HUES6 (cell line): ENCODE measurements at regions not wholly inside any gene's neighbourhood (a gene's known extent, or its start where the extent isn't known, plus 50 kb on each side); places are given as distances from the start of the nearest gene placed in this dataset.
"Not testable (repeated sequence)": the region's sequence is repeated elsewhere in the genome, so short reads cannot be mapped to it uniquely, and the experiment has no call there.

Experiments used
- H3K27ac ChIP-seq: 2 replicates; pipeline ENCODE4 v1.7.0; 2013; ENCODE audit warnings: low read depth, mild to moderate bottlenecking, low read length, inconsistent platforms
- H3K27me3 ChIP-seq: 2 replicates; pipeline ENCODE4 v1.6.1; 2013; ENCODE audit warnings: low read length; ENCODE audit not compliant: control insufficient read depth, insufficient read depth
- H3K36me3 ChIP-seq: 2 replicates; pipeline ENCODE4 v1.6.1; 2013; ENCODE audit warnings: low read length; ENCODE audit not compliant: control insufficient read depth, insufficient read depth
- H3K4me1 ChIP-seq: 2 replicates; pipeline ENCODE4 v1.6.1; 2013; ENCODE audit warnings: low read length; ENCODE audit not compliant: control insufficient read depth, insufficient read depth
- H3K4me3 ChIP-seq: 2 replicates; pipeline ENCODE4 v1.5.1; 2013; ENCODE audit warnings: low read depth, low read length
- H3K9ac ChIP-seq: one replicate; pipeline ENCODE4 v1.6.1; 2013; ENCODE audit warnings: mild to moderate bottlenecking, low read length
- H3K9me3 ChIP-seq: 2 replicates; pipeline ENCODE4 v1.6.1; 2013; ENCODE audit warnings: low read depth, low read length; ENCODE audit not compliant: control insufficient read depth, insufficient read depth

DNA sequence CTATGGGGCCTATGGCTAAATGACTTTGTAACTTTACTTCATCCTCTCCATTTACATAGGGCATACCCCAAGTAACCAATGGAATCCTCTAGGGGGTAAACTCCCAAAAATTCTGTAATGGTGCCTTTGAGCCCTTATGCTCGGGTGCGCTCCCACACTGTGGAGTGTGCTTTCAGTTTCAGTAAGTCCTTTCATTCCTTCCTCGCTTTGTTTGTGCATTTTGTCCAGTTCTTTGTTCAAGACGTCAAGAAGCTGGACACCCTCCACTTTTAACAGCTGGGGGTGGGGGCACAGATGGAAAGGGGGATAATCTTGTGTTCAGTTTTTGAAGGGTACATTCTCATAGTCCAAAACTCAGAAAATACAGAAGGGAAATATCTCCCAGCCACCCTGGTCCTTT, 84.4 kb upstream of the C2CD4B start:
- H3K9me3 ChIP-seq, result no peaks in the 10 kb centered on the region
- H3K4me1 ChIP-seq, result no peaks in the 10 kb centered on the region
- H3K27ac ChIP-seq, result no peak overlapping the region
- no peaks in the 10 kb centered on the region for H3K36me3 ChIP-seq
- H3K9ac ChIP-seq, result no peak overlapping the region
- H3K4me3 ChIP-seq, result no peak overlapping the region
- no peaks in the 10 kb centered on the region; the same call in 1 of the 2 replicates for H3K27me3 ChIP-seq

GRCh38 chr15:62250186-62250585, 85.1 kb upstream of the C2CD4B start:
- no peak overlapping the region for H3K4me3 ChIP-seq
- no peak overlapping the region for H3K27ac ChIP-seq
- no peaks in the 10 kb centered on the region for H3K9me3 ChIP-seq
- no peaks in the 10 kb centered on the region; the same call in 1 of the 2 replicates for H3K27me3 ChIP-seq
- H3K36me3 ChIP-seq, result no peaks in the 10 kb centered on the region
- no peaks in the 10 kb centered on the region for H3K4me1 ChIP-seq
- H3K9ac ChIP-seq, result no peak overlapping the region

DNA sequence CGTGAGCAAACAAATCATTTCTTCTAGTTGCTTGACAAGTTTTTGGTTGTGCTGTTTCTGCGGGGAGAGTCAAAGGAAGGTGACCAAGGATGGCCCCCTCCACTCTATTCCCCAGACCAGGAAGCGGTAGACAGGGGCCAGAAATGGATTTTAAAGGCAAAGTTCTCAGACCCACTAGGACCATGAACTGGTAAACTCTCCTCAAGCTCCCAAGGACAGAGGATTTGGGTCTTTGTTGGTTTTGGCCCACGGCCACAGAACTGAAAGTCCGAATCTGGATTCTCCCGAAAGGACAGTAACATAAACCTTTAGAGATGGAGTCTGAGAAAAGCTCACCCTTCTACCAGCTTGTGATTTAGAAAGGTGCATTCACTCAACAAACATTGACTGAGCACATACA, 85.9 kb upstream of the C2CD4B start:
- Histone ChIP-seq H3K36me3 (no peaks in the 10 kb centered on the region), H3K27me3 (no peaks in the 10 kb centered on the region; the same call in 1 of the 2 replicates), H3K4me1 (no peaks in the 10 kb centered on the region), H3K27ac (no peak overlapping the region), H3K9ac (no peak overlapping the region), H3K4me3 (no peak overlapping the region), H3K9me3 (0 out of 2 replicates have a peak, but pooled peaks cover 4% of the 10 kb centered on the region)

- Histone ChIP-seq H3K4me1 (no peaks in the 10 kb centered on the region), H3K4me3 (no peak overlapping the region), H3K27me3 (no peaks in the 10 kb centered on the region), H3K27ac (no peak overlapping the region), H3K9ac (no peak overlapping the region), H3K36me3 (no peaks in the 10 kb centered on the region), H3K9me3 (peaks cover 17% of the 10 kb centered on the region; the same call in 1 of the 2 replicates)
Measured at GRCh38 chr15:62253294-62253693, 88.2 kb upstream of the C2CD4B start.

DNA sequence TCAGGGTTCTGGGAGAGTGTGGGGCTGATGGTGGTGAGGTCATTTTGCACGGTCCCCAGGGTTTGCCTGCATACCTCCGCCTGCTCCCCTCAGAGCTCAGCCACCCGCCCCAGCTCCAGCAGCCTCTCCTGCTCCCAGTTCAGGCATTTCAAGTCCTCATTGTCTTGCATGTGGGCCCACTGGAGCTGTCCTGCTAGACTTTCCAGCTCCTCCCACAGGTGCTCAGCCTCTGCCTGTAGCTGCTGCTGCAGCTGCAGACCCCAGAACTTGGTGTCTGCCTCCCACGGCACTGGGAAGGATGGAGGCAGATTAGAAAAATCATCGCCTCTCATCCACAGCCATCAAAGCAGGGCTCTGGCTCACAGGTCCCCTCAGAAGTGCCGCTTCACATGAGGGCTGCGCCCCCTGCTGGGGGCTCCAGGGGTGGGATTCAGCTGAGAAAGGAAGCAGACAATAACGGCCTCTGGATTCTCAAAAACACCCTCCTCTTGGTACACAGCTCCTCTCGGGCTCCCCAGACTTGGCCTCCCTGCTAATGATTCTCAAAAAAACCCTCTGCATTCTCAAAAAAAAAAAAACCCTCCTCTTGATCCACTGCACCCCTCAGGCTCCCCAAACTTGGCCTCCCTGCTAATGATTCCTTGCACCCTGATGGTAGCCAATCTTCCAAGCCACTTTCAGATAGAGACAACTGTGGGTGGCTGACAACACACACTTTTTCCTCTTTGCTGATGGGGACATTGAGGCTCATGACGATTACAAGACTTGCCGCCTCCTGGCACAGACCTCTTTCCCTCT, 89.3 kb upstream of the C2CD4B start:
- H3K9me3 ChIP-seq, result peaks cover 22% of the 10 kb centered on the region
- H3K36me3 ChIP-seq, result no peaks in the 10 kb centered on the region
- H3K4me3 ChIP-seq, result no peak overlapping the region
- no peaks in the 10 kb centered on the region for H3K4me1 ChIP-seq
- no peak overlapping the region for H3K27ac ChIP-seq
- H3K27me3 ChIP-seq, result no peaks in the 10 kb centered on the region
- no peak overlapping the region for H3K9ac ChIP-seq

GRCh38 chr15:62256430-62256829, 91.3 kb upstream of the C2CD4B start:
- not testable (repeated sequence) for H3K9ac ChIP-seq, H3K27ac ChIP-seq, H3K4me1 ChIP-seq, H3K36me3 ChIP-seq, H3K4me3 ChIP-seq, H3K27me3 ChIP-seq
- peaks cover 42% of the 10 kb centered on the region for H3K9me3 ChIP-seq

DNA sequence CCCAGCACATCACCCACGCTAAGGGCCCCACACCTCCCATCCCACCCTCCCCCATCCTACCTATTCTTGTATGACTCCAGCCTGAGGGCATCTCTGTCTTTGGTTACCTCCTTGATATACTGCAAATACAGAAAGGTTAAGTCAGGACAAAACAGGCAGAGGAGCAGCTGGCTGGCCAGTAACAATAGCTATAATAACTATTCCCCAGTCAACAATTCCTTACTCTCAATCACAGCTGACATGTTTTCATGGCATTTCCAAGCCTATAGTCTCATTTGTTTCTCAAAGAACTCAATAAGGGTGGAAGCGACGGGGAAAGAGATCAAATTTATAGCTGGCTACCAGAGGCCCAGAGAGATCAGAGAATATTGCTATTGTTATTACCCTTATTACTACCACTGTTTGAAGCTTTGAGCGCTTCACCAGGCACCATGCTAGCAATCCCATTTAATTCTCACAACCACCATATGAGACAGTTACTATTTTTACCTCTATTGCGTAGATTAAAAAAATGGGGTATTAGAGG, 93.0 kb upstream of the C2CD4B start:
- H3K27ac ChIP-seq, result no peak overlapping the region
- H3K9ac ChIP-seq, result no peak overlapping the region
- no peaks in the 10 kb centered on the region for H3K27me3 ChIP-seq
- H3K4me1 ChIP-seq, result no peaks in the 10 kb centered on the region
- H3K4me3 ChIP-seq, result no peak overlapping the region
- H3K36me3 ChIP-seq, result no peaks in the 10 kb centered on the region
- peaks cover 58% of the 10 kb centered on the region for H3K9me3 ChIP-seq

DNA sequence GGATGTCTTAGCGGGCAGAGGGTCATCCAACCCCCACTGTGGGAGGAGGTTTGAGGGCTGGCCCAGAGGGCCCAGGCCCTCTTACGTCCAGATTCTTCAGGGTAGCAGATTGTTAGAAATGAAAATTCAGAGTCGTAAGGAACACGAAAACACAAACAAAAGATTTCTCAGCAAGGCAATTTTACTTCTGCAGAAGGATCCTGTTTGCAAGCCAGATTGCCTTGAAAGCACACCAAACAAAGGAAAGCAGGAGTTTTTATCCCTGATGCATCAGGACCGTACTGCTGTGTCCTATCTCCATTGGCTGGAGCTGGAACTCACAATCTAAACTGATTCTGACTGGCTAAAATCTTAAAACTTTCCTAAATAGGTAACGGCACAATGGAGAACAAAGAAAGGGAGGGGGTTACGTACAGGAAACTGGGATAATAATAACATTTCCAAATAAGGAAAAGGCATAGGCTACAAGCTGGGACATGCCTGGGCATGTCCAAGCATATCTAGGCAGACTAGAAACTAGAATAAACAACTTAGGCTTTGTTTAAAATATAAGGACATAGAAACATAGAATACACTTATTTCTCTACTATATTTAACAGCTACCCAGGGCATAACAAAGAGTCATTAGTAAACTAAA, 97.3 kb upstream of the C2CD4B start:
- Histone ChIP-seq H3K4me3 (no peak overlapping the region), H3K9me3 (peaks cover 77% of the 10 kb centered on the region), H3K36me3 (no peaks in the 10 kb centered on the region), H3K4me1 (no peaks in the 10 kb centered on the region), H3K27ac (no peak overlapping the region), H3K9ac (no peak overlapping the region), H3K27me3 (no peaks in the 10 kb centered on the region)

DNA sequence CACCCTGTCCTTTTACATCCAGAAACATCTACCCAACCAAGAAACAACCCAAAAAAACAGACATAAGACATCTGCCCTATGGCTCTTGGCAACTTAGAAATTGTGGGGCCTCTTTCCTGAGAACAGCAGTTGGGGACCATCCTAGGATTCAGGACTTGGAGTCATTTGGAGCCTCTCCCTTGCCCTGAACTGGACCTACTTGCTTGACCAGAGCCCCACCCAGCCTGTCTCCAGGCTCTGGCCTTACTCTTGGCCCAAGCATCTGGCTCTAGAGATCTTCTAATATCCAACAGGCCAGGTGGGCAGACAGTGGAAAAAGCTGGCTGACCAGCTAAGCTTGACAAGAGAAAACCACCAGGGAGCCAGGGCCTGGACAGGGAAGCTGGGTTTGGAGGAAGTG, 99.1 kb upstream of the C2CD4B start:
- Histone ChIP-seq H3K4me3 (no peak overlapping the region), H3K4me1 (no peaks in the 10 kb centered on the region), H3K9me3 (peaks cover 84% of the 10 kb centered on the region), H3K27me3 (no peaks in the 10 kb centered on the region), H3K36me3 (no peaks in the 10 kb centered on the region), H3K9ac (no peak overlapping the region), H3K27ac (no peak overlapping the region)

DNA sequence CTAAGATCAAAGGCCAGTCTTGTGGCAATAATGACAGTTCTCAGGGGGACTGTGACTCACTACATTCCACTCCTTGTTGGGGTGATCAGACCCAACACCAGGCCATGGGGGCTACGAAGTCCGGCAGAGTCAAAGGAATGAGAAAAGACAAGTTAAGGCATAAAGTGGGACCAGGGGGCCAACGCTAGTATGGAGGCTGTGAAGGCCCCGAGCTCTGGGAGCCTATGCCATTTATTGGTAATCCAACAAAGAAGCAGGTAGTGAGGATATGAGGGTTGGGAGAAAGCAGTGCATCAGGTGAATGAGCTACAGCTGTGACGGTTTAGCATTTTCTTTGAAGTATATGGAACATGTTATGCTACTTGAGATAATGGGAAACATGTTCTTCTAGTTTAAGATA, 104.4 kb upstream of the C2CD4B start:
- Histone ChIP-seq H3K36me3 (no peaks in the 10 kb centered on the region), H3K4me1 (no peaks in the 10 kb centered on the region), H3K9me3 (peaks cover 55% of the 10 kb centered on the region), H3K9ac (no peak overlapping the region), H3K4me3 (no peak overlapping the region), H3K27ac (no peak overlapping the region), H3K27me3 (no peaks in the 10 kb centered on the region)

DNA sequence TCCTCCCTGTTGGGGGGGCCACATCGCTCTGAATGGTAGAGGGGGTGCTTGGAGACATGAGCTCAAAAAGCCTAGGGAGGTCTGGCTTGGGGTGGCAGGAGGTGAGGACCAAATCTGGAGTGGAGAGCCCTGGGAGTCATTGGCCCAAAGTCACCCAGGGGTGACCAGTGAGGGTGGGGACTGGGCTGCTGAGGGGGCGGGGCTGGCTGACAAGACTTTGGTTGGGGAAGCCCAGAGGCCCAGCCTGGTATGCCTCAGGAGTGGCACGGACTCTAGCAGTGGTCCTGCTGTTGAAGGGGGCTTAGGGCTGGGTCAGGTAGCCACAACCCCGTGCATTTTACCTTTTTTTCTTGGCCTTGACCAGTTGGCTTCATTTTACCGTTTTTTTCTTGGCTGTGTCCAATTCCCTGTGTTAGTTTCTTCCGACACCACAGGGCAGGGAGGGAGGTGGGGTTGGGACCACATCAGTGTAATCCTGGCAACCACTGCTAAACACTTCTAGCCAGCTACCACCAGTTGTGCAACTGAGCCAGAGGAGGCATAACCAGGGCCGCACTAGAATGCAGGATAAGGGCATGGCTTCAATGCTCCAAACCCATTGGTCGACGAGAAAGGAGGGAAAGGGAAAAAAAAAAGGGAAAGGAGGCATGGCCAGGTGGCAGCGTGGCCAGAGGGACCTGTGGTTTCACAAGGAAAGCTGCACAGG, 105.3 kb upstream of the C2CD4B start:
- no peaks in the 10 kb centered on the region for H3K27me3 ChIP-seq
- H3K27ac ChIP-seq, result no peak overlapping the region
- H3K36me3 ChIP-seq, result no peaks in the 10 kb centered on the region
- H3K4me1 ChIP-seq, result no peaks in the 10 kb centered on the region
- H3K9ac ChIP-seq, result no peak overlapping the region
- peaks cover 56% of the 10 kb centered on the region for H3K9me3 ChIP-seq
- no peak overlapping the region for H3K4me3 ChIP-seq
